ENCODE measurements at regions not wholly inside any gene's neighbourhood (a gene's known extent, or its start where the extent isn't known, plus 50 kb on each side); places are given as distances from the start of the nearest gene placed in this dataset.

GRCh38 chr7:114152314-114152938 lies 233.6 kb upstream of the PPP1R3A start:
- no peak overlapping the region for H3K27ac Mint-ChIP-seq (ENCODE audit: unreplicated experiment)
- no peak overlapping the region for H3K4me3 Mint-ChIP-seq
- no peak for DNase-seq (ENCODE audit: low read depth, low spot score)
- H3K4me1 Mint-ChIP-seq = peaks cover 6% of the 10 kb centered on the region
- no peaks in the 10 kb centered on the region for H3K36me3 Mint-ChIP-seq (ENCODE audit: low read depth)
- no peaks in the 10 kb centered on the region for H3K27me3 Mint-ChIP-seq (ENCODE audit: low read depth)
- H3K9me3 Mint-ChIP-seq = no peaks in the 10 kb centered on the region
- TF ChIP-seq CTCF (conservative IDR thresholded peaks at IDR 0.05) = no peak

- peaks cover 6% of the 10 kb centered on the region for H3K4me1 Mint-ChIP-seq
- H3K27ac Mint-ChIP-seq (ENCODE audit: unreplicated experiment) = no peak overlapping the region
- H3K9me3 Mint-ChIP-seq = no peaks in the 10 kb centered on the region
- no peak for TF ChIP-seq CTCF (conservative IDR thresholded peaks at IDR 0.05)
- no peak for DNase-seq (ENCODE audit: low read depth, low spot score)
- H3K36me3 Mint-ChIP-seq (ENCODE audit: low read depth) = no peaks in the 10 kb centered on the region
- H3K27me3 Mint-ChIP-seq (ENCODE audit: low read depth) = no peaks in the 10 kb centered on the region
- H3K4me3 Mint-ChIP-seq = no peak overlapping the region
Measured at GRCh38 chr7:114151777-114152176, 233.0 kb upstream of the PPP1R3A start.

GRCh38 chr7:114150689-114151088 lies 231.9 kb upstream of the PPP1R3A start:
- Mint-ChIP-seq H3K27me3 (ENCODE audit: low read depth) (no peaks in the 10 kb centered on the region), H3K4me3 (no peak overlapping the region), H3K4me1 (peaks cover 6% of the 10 kb centered on the region), H3K36me3 (ENCODE audit: low read depth) (no peaks in the 10 kb centered on the region), H3K27ac (ENCODE audit: unreplicated experiment) (no peak overlapping the region), H3K9me3 (no peaks in the 10 kb centered on the region)
- no peak for DNase-seq (ENCODE audit: low read depth, low spot score)
- TF ChIP-seq CTCF (conservative IDR thresholded peaks at IDR 0.05) = no peak

- Mint-ChIP-seq H3K4me3 (no peak overlapping the region), H3K27me3 (ENCODE audit: low read depth) (no peaks in the 10 kb centered on the region), H3K4me1 (no peaks in the 10 kb centered on the region), H3K9me3 (no peaks in the 10 kb centered on the region), H3K36me3 (ENCODE audit: low read depth) (no peaks in the 10 kb centered on the region), H3K27ac (ENCODE audit: unreplicated experiment) (no peak overlapping the region)
- DNase-seq (ENCODE audit: low read depth, low spot score) = no peak
- TF ChIP-seq CTCF (conservative IDR thresholded peaks at IDR 0.05) = no peak
Measured at GRCh38 chr7:114148779-114149178, 230.0 kb upstream of the PPP1R3A start.

- H3K4me3 Mint-ChIP-seq = no peak overlapping the region
- H3K27ac Mint-ChIP-seq (ENCODE audit: unreplicated experiment) = no peak overlapping the region
- no peaks in the 10 kb centered on the region for H3K36me3 Mint-ChIP-seq (ENCODE audit: low read depth)
- TF ChIP-seq CTCF (conservative IDR thresholded peaks at IDR 0.05) = no peak
- no peaks in the 10 kb centered on the region for H3K9me3 Mint-ChIP-seq
- no peaks in the 10 kb centered on the region for H3K4me1 Mint-ChIP-seq
- DNase-seq (ENCODE audit: low read depth, low spot score) = no peak
- H3K27me3 Mint-ChIP-seq (ENCODE audit: low read depth) = no peaks in the 10 kb centered on the region
Measured at GRCh38 chr7:114141415-114141814, 222.6 kb upstream of the PPP1R3A start.
